GM12801 (cell line): ENCODE measurements at regions not wholly inside any gene's neighbourhood (a gene's known extent, or its start where the extent isn't known, plus 50 kb on each side); places are given as distances from the start of the nearest gene placed in this dataset.

Experiments used
- TF ChIP-seq, protein P1 (sequence below): IDR thresholded peaks from one replicate; pipeline ENCODE4 v1.5.1; 2011; ENCODE audit warnings: control low read depth; ENCODE audit not compliant: insufficient read length; ENCODE audit errors: extremely low read depth

GRCh38 chr10:91096274-91096673 is 124.2 kb upstream of the PCGF5 start:
- TF ChIP-seq, protein P1, sequence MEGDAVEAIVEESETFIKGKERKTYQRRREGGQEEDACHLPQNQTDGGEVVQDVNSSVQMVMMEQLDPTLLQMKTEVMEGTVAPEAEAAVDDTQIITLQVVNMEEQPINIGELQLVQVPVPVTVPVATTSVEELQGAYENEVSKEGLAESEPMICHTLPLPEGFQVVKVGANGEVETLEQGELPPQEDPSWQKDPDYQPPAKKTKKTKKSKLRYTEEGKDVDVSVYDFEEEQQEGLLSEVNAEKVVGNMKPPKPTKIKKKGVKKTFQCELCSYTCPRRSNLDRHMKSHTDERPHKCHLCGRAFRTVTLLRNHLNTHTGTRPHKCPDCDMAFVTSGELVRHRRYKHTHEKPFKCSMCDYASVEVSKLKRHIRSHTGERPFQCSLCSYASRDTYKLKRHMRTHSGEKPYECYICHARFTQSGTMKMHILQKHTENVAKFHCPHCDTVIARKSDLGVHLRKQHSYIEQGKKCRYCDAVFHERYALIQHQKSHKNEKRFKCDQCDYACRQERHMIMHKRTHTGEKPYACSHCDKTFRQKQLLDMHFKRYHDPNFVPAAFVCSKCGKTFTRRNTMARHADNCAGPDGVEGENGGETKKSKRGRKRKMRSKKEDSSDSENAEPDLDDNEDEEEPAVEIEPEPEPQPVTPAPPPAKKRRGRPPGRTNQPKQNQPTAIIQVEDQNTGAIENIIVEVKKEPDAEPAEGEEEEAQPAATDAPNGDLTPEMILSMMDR: no peak

- TF ChIP-seq, protein P1: no peak
Measured at GRCh38 chr10:91097313-91097712, 123.2 kb upstream of the PCGF5 start.

DNA sequence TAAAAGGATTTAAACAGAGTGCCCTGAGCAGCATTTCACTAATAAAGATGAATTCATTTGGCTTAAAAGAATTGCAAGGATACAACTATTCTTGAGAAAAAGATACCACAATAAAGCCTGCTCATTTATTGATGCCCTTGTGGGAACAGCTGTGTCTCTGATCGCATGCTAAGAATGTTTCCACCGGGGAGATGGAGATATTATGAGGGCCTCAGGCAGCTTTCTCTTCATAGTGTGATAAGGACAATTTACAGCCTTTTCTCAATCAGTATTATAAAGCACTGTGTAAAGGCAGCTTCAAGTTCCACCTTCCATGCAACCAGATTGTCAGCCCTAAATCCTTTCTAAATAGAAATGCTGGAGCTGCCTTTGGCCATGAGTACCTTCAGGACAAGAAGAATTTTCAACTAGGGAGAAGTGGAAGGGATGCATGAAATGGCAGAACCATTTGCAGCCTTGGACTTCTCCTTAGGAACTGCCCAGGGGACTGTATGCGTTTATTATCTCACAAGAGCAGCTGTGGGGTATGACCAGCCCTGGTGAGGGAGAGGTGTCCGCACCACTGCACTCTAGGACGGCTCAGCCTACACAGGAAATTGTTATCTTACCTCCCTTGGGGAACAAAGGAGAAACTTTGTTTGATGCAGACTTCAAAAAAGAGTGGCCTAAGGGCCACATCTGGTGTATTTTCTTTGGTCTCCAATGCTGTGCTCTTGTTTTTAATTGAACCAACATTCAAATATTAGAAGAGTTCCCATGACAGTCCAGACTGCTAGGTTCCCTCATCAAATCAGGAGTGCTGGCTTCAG is 116.9 kb upstream of the PCGF5 start:
- TF ChIP-seq, protein P1: no peak

DNA sequence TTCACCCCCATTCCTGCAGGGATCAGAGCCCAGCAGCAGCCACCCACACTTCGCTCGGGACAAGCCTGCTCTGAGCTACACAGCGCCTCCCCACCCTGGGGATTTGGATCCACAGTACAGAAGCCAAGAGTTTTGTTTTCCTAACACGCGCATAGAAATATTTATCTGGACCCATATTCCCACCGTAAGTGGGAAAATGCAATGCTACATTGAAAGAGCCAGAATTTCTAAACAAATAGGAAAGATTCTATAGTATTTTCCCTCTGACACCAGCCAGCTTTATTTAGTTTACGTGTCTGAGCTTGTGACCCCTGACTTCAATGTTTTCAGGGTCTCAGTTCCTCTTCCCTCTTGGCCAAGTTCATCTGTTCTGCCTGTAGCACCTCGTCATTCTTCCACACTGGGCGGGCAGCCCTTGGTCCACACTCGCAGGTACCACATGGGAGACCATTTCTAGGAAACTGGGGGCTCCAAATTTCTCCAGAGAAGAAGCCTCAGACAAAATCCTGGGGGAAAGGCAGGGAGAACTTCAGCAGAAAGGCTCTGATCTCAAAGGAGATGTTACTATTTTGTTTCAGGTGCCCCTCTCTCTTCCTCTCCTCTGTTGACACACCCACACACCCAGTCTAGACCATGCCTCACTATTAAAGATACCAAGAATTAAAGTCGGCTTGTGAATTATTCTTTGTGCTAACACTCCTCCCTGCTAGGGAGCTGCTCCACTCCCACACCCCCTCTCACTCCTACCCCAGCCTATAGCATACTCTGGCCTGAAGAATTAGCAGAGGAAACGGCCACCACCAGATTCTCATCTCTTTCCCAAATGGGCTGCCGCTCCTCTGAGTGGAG is 116.0 kb upstream of the PCGF5 start:
- TF ChIP-seq, protein P1: no peak

DNA sequence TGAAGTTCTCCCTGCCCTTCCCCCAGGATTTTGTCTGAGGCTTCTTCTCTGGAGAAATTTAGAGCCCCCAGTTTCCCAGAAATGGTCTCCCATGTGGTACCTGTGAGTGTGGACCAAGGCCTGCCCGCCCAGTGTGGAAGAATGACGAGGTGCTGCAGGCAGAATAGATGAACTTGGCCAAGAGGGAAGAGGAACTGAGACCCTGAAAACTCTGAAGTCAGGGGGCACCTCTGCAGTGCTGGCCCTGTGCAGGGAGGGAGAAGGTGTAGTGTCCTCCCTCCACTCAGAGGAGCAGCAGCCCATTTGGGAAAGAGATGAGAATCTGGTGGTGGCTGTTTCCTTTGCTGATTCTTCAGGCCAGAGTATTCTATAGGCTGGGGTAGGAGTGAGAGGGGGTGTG is 115.2 kb upstream of the PCGF5 start:
- TF ChIP-seq, protein P1: no peak

DNA sequence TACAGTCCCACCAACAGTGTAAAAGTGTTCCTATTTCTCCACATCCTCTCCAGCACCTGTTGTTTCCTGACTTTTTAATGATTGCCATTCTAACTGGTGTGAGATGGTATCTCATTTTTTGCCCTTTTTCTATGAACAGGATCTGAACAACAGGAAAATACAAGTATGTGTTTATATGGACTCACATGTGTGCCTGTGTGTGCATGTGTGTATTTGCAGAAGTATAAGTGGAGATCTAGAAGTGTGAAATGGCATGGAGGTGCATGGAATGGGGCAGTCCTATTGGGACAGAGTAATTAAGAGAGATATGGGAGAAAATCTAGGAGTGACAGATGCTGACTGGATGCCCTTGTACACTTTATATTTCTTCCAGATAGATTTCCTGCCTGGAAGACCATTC is 111.6 kb upstream of the PCGF5 start:
- TF ChIP-seq, protein P1: no peak

DNA sequence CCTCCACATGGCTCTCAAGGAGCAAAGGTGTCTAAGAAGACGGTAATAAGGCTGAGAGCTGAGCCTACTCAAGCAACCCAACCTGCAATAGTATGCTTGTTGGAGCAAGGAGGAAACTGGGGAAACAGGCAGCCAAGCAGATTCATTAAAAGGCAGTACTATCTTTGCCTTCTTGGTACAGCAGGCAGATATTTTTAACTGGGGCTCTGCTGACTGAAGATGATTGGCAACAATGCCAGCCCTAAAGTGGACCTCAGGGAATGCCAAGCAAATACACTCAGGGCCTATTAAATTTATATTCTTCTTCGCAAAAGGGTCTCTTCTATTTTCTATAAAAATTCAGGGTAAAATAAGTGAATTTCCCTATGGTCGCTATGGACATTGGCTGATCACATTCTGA is 109.4 kb upstream of the PCGF5 start:
- TF ChIP-seq, protein P1: no peak
